Keratinocyte (primary cell): ENCODE measurements at regions not wholly inside any gene's neighbourhood (a gene's known extent, or its start where the extent isn't known, plus 50 kb on each side); places are given as distances from the start of the nearest gene placed in this dataset.
"Not testable (repeated sequence)": the region's sequence is repeated elsewhere in the genome, so short reads cannot be mapped to it uniquely, and the experiment has no call there.

ENCODE experiments used
- CTCF ChIP-seq, 3 experiments: IDR thresholded peaks in 1 of 3; conservative IDR thresholded peaks in 1 of 3; optimal IDR thresholded peaks in 1 of 3; 2 replicates in 2 of 3; 3 replicates in 1 of 3; pipeline versions ENCODE3 to v1.5.1; 2011; ENCODE audit warnings: low read length in 3 of 3, mild to moderate bottlenecking in 3 of 3, moderate library complexity in 2 of 3, control low read depth in 1 of 3, inconsistent platforms in 1 of 3; ENCODE audit not compliant: insufficient read depth in 2 of 3; ENCODE audit errors: extremely low read depth in 1 of 3
- EZH2 ChIP-seq: IDR thresholded peaks from one replicate; pipeline ENCODE4 v1.6.1; 2012; ENCODE audit warnings: inconsistent platforms, mild to moderate bottlenecking, low read length, moderate library complexity

- TF ChIP-seq CTCF (optimal IDR thresholded peaks at IDR 0.05 in 1 of 3, IDR thresholded peaks at IDR 0.05 in 1 of 3, conservative IDR thresholded peaks at IDR 0.05 in 1 of 3; ENCODE audit: extremely low read depth in 1 of 3, insufficient read depth in 2 of 3, low read length in 3 of 3); EZH2: not testable (repeated sequence)
Observed at GRCh38 chr3:36633897-36634296, 130.5 kb downstream of the DCLK3 start.
